Prostate gland (tissue), 2 donors: ENCODE measurements at regions not wholly inside any gene's neighbourhood (a gene's known extent, or its start where the extent isn't known, plus 50 kb on each side); places are given as distances from the start of the nearest gene placed in this dataset.

Experiments
- DNase-seq: peaks from one replicate; pipeline ENCODE4 v3.0.0-alpha.2; 2019; ENCODE audit warnings: low spot score
- H3K27ac ChIP-seq, 2 donors: fragments of 200-600 bp; sonication (generic); 2 replicates each; pipeline ENCODE4 v1.5.1; 2017 to 2019
- H3K27me3 ChIP-seq: fragments of 200-600 bp; sonication (generic); replicated peaks from 2 replicates; pipeline ENCODE4 v1.5.1; 2019; ENCODE audit not compliant: insufficient read depth
- H3K36me3 ChIP-seq, 2 donors: fragments of 200-600 bp; sonication (generic); 1 replicate in 1 of 2; 2 replicates in 1 of 2; pipeline versions ENCODE4 v1.5.1 to v1.8.1; 2017 to 2019
- H3K4me1 ChIP-seq: fragments of 200-600 bp; sonication (generic); replicated peaks from 2 replicates; pipeline ENCODE4 v1.5.1; 2019
- H3K4me3 ChIP-seq, 2 donors: fragments of 200-600 bp; sonication (generic); 2 replicates each; pipeline ENCODE4 v1.5.1; 2017 to 2019
- H3K9me3 ChIP-seq: fragments of 200-600 bp; sonication (generic); 2 replicates; pipeline ENCODE4 v1.5.1; 2017
- CTCF ChIP-seq, 4 experiments: fragments of 200-600 bp in 2 of 4; fragments of 450-650 bp in 2 of 4; sonication (generic) in 2 of 4; IDR thresholded peaks; 1 replicate in 3 of 4; 2 replicates in 1 of 4; pipeline ENCODE4 v1.5.1; 2016 to 2019; ENCODE audit warnings: antibody characterized with exemption in 4 of 4, mild to moderate bottlenecking in 2 of 4, moderate library complexity in 2 of 4
- POLR2A ChIP-seq: fragments of 450-650 bp; IDR thresholded peaks from one replicate; pipeline ENCODE4 v1.6.1; 2016; ENCODE audit warnings: antibody characterized with exemption, mild to moderate bottlenecking
- POLR2AphosphoS5 ChIP-seq: sonication (generic); formaldehyde crosslinking; IDR thresholded peaks from one replicate; pipeline ENCODE4 v1.6.1; 2017; ENCODE audit warnings: antibody characterized with exemption
- WGBS: methylation state at CpG from one replicate; pipeline ENCODE4 v1.1.5; 2018; 5-methylcytosine and 5-hydroxymethylcytosine counted together
- intact Hi-C: fragments of 100-400 bp; cut with DNase I; formaldehyde crosslinking; loops from one replicate; pipeline ENCODE4 v1.14.2; 2022

- no peaks in the 10 kb centered on the region for H3K4me1 ChIP-seq
- intact Hi-C loops: no loop called here
- no peaks in the 10 kb centered on the region for H3K27me3 ChIP-seq
- no peaks in the 10 kb centered on the region for H3K36me3 ChIP-seq
- WGBS: 24% methylated on average over 6 of the region's 6 CpGs
- no peak overlapping the region for H3K4me3 ChIP-seq
- no peaks in the 10 kb centered on the region for H3K9me3 ChIP-seq
- H3K27ac ChIP-seq: no peak overlapping the region
- no peak for TF ChIP-seq POLR2A
- no peak for TF ChIP-seq POLR2AphosphoS5
- no peak for TF ChIP-seq CTCF (IDR thresholded peaks at IDR 0.05)
- DNase-seq: no peak
Measured at GRCh38 chr2:166803373-166804000, 84.8 kb upstream of the XIRP2 start.

GRCh38 chr2:166802475-166802874 lies 85.8 kb upstream of the XIRP2 start:
- no peak for DNase-seq
- intact Hi-C loops: no loop called here
- no peak for TF ChIP-seq POLR2A
- no peaks in the 10 kb centered on the region for H3K27me3 ChIP-seq
- H3K9me3 ChIP-seq: no peaks in the 10 kb centered on the region
- no peaks in the 10 kb centered on the region for H3K4me1 ChIP-seq
- H3K27ac ChIP-seq: no peak overlapping the region
- no peaks in the 10 kb centered on the region for H3K36me3 ChIP-seq
- H3K4me3 ChIP-seq: no peak overlapping the region
- WGBS: 18% methylated on average over 3 of the region's 3 CpGs

GRCh38 chr2:166792808-166793207 lies 95.5 kb upstream of the XIRP2 start:
- intact Hi-C loops: no loop called here
- no peaks in the 10 kb centered on the region for H3K27me3 ChIP-seq
- H3K36me3 ChIP-seq: no peaks in the 10 kb centered on the region
- no peaks in the 10 kb centered on the region for H3K4me1 ChIP-seq
- H3K4me3 ChIP-seq: no peak overlapping the region
- no peak for TF ChIP-seq POLR2A
- no peak for TF ChIP-seq CTCF (IDR thresholded peaks at IDR 0.05)
- no peak for TF ChIP-seq POLR2AphosphoS5
- no peaks in the 10 kb centered on the region for H3K9me3 ChIP-seq
- no peak overlapping the region for H3K27ac ChIP-seq
- no peak for DNase-seq
- WGBS: 83% methylated on average over 3 of the region's 3 CpGs

GRCh38 chr2:166786707-166787106 lies 101.6 kb upstream of the XIRP2 start:
- no peaks in the 10 kb centered on the region for H3K36me3 ChIP-seq
- no peaks in the 10 kb centered on the region for H3K9me3 ChIP-seq
- 52% methylated on average over 1 of the region's 1 CpG for WGBS
- H3K4me1 ChIP-seq: no peaks in the 10 kb centered on the region
- no peak for DNase-seq
- intact Hi-C loops: no loop called here
- TF ChIP-seq POLR2A: no peak
- TF ChIP-seq CTCF (IDR thresholded peaks at IDR 0.05): no peak
- TF ChIP-seq POLR2AphosphoS5: no peak
- H3K27me3 ChIP-seq: no peaks in the 10 kb centered on the region
- no peak overlapping the region for H3K27ac ChIP-seq
- H3K4me3 ChIP-seq: no peak overlapping the region

- TF ChIP-seq CTCF (IDR thresholded peaks at IDR 0.05): no peak
- TF ChIP-seq POLR2AphosphoS5: no peak
- no peak for TF ChIP-seq POLR2A
- Histone ChIP-seq H3K27me3 (no peaks in the 10 kb centered on the region), H3K27ac (no peak overlapping the region), H3K36me3 (no peaks in the 10 kb centered on the region), H3K4me3 (no peak overlapping the region), H3K9me3 (no peaks in the 10 kb centered on the region), H3K4me1 (no peaks in the 10 kb centered on the region)
- intact Hi-C loops: no loop called here
- no peak for DNase-seq
- 63% methylated on average over 8 of the region's 8 CpGs for WGBS
Measured at GRCh38 chr2:166784296-166784946, 103.9 kb upstream of the XIRP2 start.
